ENCODE measurements at regions not wholly inside any gene's neighbourhood (a gene's known extent, or its start where the extent isn't known, plus 50 kb on each side); places are given as distances from the start of the nearest gene placed in this dataset.
A peak's percentile ranks its signal among the peaks of the same experiment; 100 is the strongest.

DNA sequence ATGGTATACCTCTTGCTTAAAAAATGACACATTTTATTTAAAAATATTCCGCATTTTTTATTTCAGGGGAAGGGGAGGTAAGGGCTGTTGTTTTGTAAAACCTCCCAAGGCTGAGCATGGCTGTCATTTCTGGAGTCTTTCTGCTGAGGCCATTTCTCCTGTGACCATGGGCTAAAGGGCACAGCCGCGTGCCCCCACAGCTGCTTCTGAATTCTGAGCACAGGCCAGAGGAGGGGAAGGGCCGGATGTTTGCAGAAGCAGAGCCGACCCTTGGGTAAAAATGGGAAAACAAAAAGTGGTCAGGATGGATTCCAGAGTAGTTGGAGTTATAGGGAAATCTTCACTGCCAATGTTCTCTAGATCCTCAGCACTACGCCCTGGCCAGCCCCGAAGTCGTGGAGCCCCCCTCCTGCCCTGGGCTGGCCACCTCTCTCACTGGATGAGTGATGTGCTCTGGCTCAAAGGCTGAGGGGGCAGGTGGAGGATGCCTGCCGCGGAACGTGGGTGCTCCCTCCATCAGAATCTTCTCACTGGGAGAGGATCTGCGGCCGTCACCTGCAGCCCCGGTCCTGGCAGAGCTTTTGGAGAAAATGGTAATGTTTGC lies 131.3 kb upstream of the ZEB1 start:
- TF ChIP-seq, protein P1, sequence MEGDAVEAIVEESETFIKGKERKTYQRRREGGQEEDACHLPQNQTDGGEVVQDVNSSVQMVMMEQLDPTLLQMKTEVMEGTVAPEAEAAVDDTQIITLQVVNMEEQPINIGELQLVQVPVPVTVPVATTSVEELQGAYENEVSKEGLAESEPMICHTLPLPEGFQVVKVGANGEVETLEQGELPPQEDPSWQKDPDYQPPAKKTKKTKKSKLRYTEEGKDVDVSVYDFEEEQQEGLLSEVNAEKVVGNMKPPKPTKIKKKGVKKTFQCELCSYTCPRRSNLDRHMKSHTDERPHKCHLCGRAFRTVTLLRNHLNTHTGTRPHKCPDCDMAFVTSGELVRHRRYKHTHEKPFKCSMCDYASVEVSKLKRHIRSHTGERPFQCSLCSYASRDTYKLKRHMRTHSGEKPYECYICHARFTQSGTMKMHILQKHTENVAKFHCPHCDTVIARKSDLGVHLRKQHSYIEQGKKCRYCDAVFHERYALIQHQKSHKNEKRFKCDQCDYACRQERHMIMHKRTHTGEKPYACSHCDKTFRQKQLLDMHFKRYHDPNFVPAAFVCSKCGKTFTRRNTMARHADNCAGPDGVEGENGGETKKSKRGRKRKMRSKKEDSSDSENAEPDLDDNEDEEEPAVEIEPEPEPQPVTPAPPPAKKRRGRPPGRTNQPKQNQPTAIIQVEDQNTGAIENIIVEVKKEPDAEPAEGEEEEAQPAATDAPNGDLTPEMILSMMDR (IDR thresholded peaks at IDR 0.05; ENCODE audit: low read depth, low read length) = no peak
- DNase-seq (ENCODE audit: low read depth in 2 of 2) = no peak
- H3K4me3 ChIP-seq (replicated peaks in 1 of 2; ENCODE audit: low read depth in 2 of 2, low read length in 2 of 2) = no peak overlapping the region

DNA sequence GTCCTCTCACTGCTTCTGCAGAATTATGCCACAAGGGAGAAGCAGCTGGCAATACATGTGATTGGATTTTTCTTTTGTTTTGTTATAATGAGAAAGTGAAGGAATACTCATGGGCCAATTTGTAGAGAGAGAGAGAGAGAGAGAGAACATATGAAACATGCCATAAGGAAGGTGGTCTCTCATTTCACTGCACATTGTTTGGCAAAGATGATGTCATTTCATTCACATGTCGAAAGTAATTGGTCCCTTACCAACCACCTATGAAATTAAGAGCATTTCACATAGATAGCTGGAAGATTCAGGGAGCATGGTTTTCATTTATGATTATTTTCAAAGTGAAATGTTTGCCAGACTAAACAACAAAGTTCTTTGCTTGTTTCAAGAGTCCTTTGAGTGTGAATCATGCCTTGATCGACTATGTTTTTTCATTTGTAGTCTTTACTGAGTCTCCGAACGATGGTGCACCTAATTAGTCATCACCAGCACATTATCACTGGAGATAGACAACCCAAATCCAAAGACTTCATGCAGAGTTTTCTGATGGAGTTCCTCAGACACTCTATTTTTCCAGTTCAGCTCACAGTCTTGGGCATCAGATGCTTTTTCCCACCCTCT lies 130.1 kb upstream of the ZEB1 start:
- DNase-seq (ENCODE audit: low read depth in 2 of 2) = peak in 1 of 2 donors; percentile 56
- TF ChIP-seq, protein P1 (IDR thresholded peaks at IDR 0.05; ENCODE audit: low read depth, low read length) = no peak
- H3K4me3 ChIP-seq (replicated peaks in 1 of 2; ENCODE audit: low read depth in 2 of 2, low read length in 2 of 2) = no peak overlapping the region

DNA sequence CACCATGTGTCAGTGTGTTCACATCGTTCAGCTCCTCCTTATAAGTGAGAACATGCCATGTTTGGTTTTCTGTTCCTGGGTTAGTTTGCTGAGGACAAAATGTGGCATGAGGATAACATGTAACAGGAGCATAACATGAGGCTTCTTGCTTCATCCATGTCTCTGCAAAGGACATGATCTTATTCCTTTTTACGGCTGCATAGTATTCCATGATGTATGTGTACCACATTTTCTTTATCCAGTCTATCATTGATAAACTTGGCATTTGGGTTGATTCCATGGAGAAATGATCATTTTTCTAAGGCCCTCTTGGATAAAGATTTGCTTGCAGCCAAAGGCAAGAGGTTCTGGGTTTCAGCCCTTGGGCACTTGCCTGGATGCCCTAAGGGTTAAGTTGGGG lies 128.5 kb upstream of the ZEB1 start:
- H3K4me3 ChIP-seq (replicated peaks in 1 of 2; ENCODE audit: low read depth in 2 of 2, low read length in 2 of 2) = no peak overlapping the region
- DNase-seq (ENCODE audit: low read depth in 2 of 2) = no peak
- TF ChIP-seq, protein P1 (IDR thresholded peaks at IDR 0.05; ENCODE audit: low read depth, low read length) = no peak

DNA sequence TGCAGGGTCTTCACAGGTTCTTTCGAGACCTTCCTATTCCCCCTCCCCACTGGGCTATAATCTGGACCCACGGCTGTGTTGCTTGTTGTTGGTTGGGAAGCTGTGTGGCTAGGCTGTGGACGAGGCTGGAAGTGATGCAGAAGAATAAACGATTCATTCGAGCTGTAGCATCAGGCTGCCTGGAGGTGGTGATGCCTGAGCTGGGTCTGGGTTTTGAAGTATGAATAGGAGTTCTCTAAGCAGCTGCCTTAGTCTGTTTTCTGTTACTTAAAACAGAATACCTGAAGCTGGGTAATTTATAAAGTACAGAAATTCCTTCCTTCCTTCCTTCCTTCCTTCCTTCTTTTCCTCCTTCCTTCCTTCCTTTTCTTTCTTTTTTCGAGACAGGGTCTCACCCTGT lies 126.5 kb upstream of the ZEB1 start:
- no peak for DNase-seq (ENCODE audit: low read depth in 2 of 2)
- TF ChIP-seq, protein P1 (IDR thresholded peaks at IDR 0.05; ENCODE audit: low read depth, low read length) = no peak
- no peak overlapping the region for H3K4me3 ChIP-seq (replicated peaks in 1 of 2; ENCODE audit: low read depth in 2 of 2, low read length in 2 of 2)

DNA sequence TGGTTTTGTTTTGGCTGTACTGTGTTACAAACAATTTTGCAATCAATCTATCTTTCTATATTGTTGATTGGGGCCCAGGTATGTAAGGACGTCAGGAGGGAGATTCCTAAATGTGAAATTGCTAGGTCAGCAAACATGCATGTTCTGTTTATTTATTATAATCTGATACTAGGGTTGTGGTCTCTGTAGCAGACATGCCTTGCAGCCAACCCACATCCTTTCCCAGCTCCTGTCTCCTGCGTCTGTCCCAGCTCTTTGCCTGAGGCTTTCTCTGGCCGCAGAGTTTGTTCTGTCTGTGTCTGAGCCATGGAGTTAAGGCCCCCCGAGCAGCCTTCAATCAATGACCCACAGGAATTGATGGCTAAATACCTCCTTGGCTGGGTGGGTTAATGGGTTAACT lies 124.0 kb upstream of the ZEB1 start:
- no peak for DNase-seq (ENCODE audit: low read depth in 2 of 2)
- H3K4me3 ChIP-seq (replicated peaks in 1 of 2; ENCODE audit: low read depth in 2 of 2, low read length in 2 of 2) = no peak overlapping the region
- TF ChIP-seq, protein P1 (IDR thresholded peaks at IDR 0.05; ENCODE audit: low read depth, low read length) = no peak

DNA sequence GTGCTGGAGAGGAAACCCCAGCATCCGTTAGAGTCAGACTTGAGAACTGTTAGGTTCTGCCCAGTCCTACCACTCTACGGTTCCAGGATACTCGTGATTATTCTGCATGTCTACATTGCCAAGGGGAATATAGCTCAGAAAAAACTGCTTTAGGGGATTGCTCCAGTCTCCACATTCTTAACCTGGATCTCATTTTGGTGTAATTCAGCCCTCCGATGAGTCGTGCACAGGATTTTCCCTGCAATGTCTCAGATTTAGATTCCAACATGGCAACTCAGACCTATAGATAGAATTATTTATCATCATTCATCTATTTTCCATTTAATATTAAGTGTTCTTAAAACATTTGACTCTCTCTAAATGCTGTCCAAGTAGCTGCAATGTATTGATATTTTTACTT lies 121.1 kb upstream of the ZEB1 start:
- DNase-seq (ENCODE audit: low read depth in 2 of 2) = peak in 1 of 2 donors; percentile 39
- TF ChIP-seq, protein P1 (IDR thresholded peaks at IDR 0.05; ENCODE audit: low read depth, low read length) = no peak

More for the DNA sequence above, 121.1 kb upstream of the ZEB1 start:
- no peak overlapping the region for H3K4me3 ChIP-seq (replicated peaks in 1 of 2; ENCODE audit: low read depth in 2 of 2, low read length in 2 of 2)
